GM21576 (cell line): ENCODE measurements at regions not wholly inside any gene's neighbourhood (a gene's known extent, or its start where the extent isn't known, plus 50 kb on each side); places are given as distances from the start of the nearest gene placed in this dataset.

ENCODE experiments used
- ATAC-seq: cut with Tn5 transposase; IDR thresholded peaks from one replicate; pipeline ENCODE4 v1.9.1; 2021; ENCODE audit warnings: mild to moderate bottlenecking, moderate library complexity; ENCODE audit not compliant: unreplicated experiment

- no peak for ATAC-seq
These were observed 386.6 kb downstream of the DIPK2A start for GRCh38 chr3:144358191-144358590.

GRCh38 chr3:144361002-144361401 lies 389.4 kb downstream of the DIPK2A start:
- ATAC-seq = no peak

- ATAC-seq = no peak
These were observed 390.5 kb downstream of the DIPK2A start for GRCh38 chr3:144362126-144362525.

- ATAC-seq = no peak
These were observed 392.2 kb downstream of the DIPK2A start for GRCh38 chr3:144363856-144364255.

GRCh38 chr3:144364737-144365136 lies 393.1 kb downstream of the DIPK2A start:
- no peak for ATAC-seq

GRCh38 chr3:144369129-144369879 lies 397.7 kb downstream of the DIPK2A start:
- no peak for ATAC-seq

- ATAC-seq = no peak
These were observed 403.5 kb downstream of the DIPK2A start for GRCh38 chr3:144375088-144375487.

- ATAC-seq = no peak
These were observed 409.2 kb downstream of the DIPK2A start for GRCh38 chr3:144380849-144381248.

- no peak for ATAC-seq
These were observed 410.0 kb downstream of the DIPK2A start for GRCh38 chr3:144381607-144382006.

- no peak for ATAC-seq
These were observed 412.8 kb downstream of the DIPK2A start for GRCh38 chr3:144384241-144384979.

GRCh38 chr3:144390786-144391185 lies 419.2 kb downstream of the DIPK2A start:
- no peak for ATAC-seq

- no peak for ATAC-seq
These were observed 419.6 kb downstream of the DIPK2A start for GRCh38 chr3:144391236-144391635.

- no peak for ATAC-seq
These were observed 422.4 kb downstream of the DIPK2A start for GRCh38 chr3:144394032-144394431.

GRCh38 chr3:144402430-144402829 lies 430.8 kb downstream of the DIPK2A start:
- no peak for ATAC-seq

- no peak for ATAC-seq
These were observed 431.4 kb downstream of the DIPK2A start for GRCh38 chr3:144403040-144403457.

- ATAC-seq = no peak
These were observed 435.7 kb downstream of the DIPK2A start for GRCh38 chr3:144407335-144407734.

GRCh38 chr3:144409319-144409718 lies 437.7 kb downstream of the DIPK2A start:
- ATAC-seq = no peak

- no peak for ATAC-seq
These were observed 441.4 kb downstream of the DIPK2A start for GRCh38 chr3:144413068-144413467.

- ATAC-seq = no peak
These were observed 443.9 kb downstream of the DIPK2A start for GRCh38 chr3:144415492-144415891.

GRCh38 chr3:144424606-144425005 lies 453.0 kb downstream of the DIPK2A start:
- no peak for ATAC-seq

GRCh38 chr3:144426366-144426765 lies 454.7 kb downstream of the DIPK2A start:
- ATAC-seq = no peak

- ATAC-seq = no peak
These were observed 455.3 kb downstream of the DIPK2A start for GRCh38 chr3:144426967-144427366.
